Mesenchymal stem cell (in vitro differentiated cells and primary cell): ENCODE measurements at regions not wholly inside any gene's neighbourhood (a gene's known extent, or its start where the extent isn't known, plus 50 kb on each side); places are given as distances from the start of the nearest gene placed in this dataset.
"Not testable (repeated sequence)": the region's sequence is repeated elsewhere in the genome, so short reads cannot be mapped to it uniquely, and the experiment has no call there.

ENCODE experiments used
- DNase-seq: peaks from one replicate; pipeline ENCODE4 v3.0.0-alpha.2; 2013
- H2AFZ ChIP-seq: one replicate; pipeline ENCODE4 v1.6.1; 2013; ENCODE audit warnings: low read depth, mild to moderate bottlenecking, control low read depth, inconsistent platforms, low read length, moderate library complexity
- H2AK5ac ChIP-seq: 2 replicates; pipeline ENCODE4 v1.6.1; 2013; ENCODE audit warnings: low read length, moderate library complexity, mild to moderate bottlenecking, inconsistent platforms; ENCODE audit not compliant: severe bottlenecking
- H2BK120ac ChIP-seq: one replicate; pipeline ENCODE4 v1.6.1; 2013; ENCODE audit warnings: low read depth, mild to moderate bottlenecking, inconsistent platforms, low read length, moderate library complexity
- H2BK12ac ChIP-seq, 2 experiments: one replicate each; pipeline ENCODE4 v1.6.1; 2013; ENCODE audit warnings: inconsistent platforms in 2 of 2, low read length in 2 of 2, mild to moderate bottlenecking in 2 of 2, moderate library complexity in 2 of 2, control low read depth in 1 of 2
- H2BK15ac ChIP-seq: one replicate; pipeline ENCODE4 v1.6.1; 2013; ENCODE audit warnings: mild to moderate bottlenecking, low read depth, inconsistent platforms; ENCODE audit not compliant: poor library complexity, severe bottlenecking
- H2BK5ac ChIP-seq: 2 replicates; pipeline ENCODE4 v1.6.1; 2013; ENCODE audit warnings: low read depth, mild to moderate bottlenecking, low read length, control low read depth, inconsistent platforms; ENCODE audit not compliant: poor library complexity, severe bottlenecking
- H3K14ac ChIP-seq, 2 experiments: one replicate each; pipeline ENCODE4 v1.6.1; 2013; ENCODE audit warnings: inconsistent platforms in 2 of 2, low read length in 2 of 2, control low read depth in 1 of 2, mild to moderate bottlenecking in 1 of 2, moderate library complexity in 1 of 2
- H3K18ac ChIP-seq, 2 experiments: one replicate each; pipeline ENCODE4 v1.6.1; 2013; ENCODE audit warnings: inconsistent platforms in 2 of 2, low read length in 2 of 2, control low read depth in 1 of 2, low read depth in 1 of 2, mild to moderate bottlenecking in 1 of 2
- H3K23ac ChIP-seq, 2 experiments: one replicate each; pipeline ENCODE4 v1.6.1; 2013; ENCODE audit warnings: inconsistent platforms in 2 of 2, low read length in 2 of 2, mild to moderate bottlenecking in 2 of 2, moderate library complexity in 2 of 2, control low read depth in 1 of 2
- H3K27ac ChIP-seq: 2 replicates; pipeline ENCODE4 v1.5.1; 2013; ENCODE audit warnings: mild to moderate bottlenecking, moderate library complexity, low read length, control low read depth, inconsistent platforms; ENCODE audit not compliant: poor library complexity, severe bottlenecking
- H3K27me3 ChIP-seq, 2 experiments: 2 replicates each; pipeline versions ENCODE4 v1.6.1 to v1.7.0; 2013; ENCODE audit warnings: low read length in 2 of 2, mild to moderate bottlenecking in 2 of 2, moderate library complexity in 2 of 2, control low read depth in 1 of 2, inconsistent platforms in 1 of 2; ENCODE audit not compliant: control insufficient read depth in 1 of 2, insufficient read depth in 1 of 2
- H3K36me3 ChIP-seq, 2 experiments: 2 replicates each; pipeline versions ENCODE4 v1.6.1 to v1.7.0; 2013; ENCODE audit warnings: low read length in 2 of 2, control low read depth in 1 of 2, inconsistent platforms in 1 of 2, low read depth in 1 of 2, mild to moderate bottlenecking in 1 of 2; ENCODE audit not compliant: insufficient read depth in 2 of 2, control insufficient read depth in 1 of 2
- H3K4ac ChIP-seq, 2 experiments: one replicate each; pipeline ENCODE4 v1.6.1; 2013; ENCODE audit warnings: inconsistent platforms in 2 of 2, low read length in 2 of 2, mild to moderate bottlenecking in 2 of 2, moderate library complexity in 2 of 2, control low read depth in 1 of 2, low read depth in 1 of 2
- H3K4me1 ChIP-seq: 2 replicates; pipeline ENCODE4 v1.6.1; 2013; ENCODE audit warnings: low read depth, low read length, control low read depth; ENCODE audit not compliant: control insufficient read depth, insufficient read depth
- H3K4me2 ChIP-seq: 2 replicates; pipeline ENCODE4 v1.6.1; 2013; ENCODE audit warnings: low read length, mild to moderate bottlenecking, inconsistent platforms; ENCODE audit not compliant: poor library complexity, severe bottlenecking
- H3K4me3 ChIP-seq, 2 experiments: 2 replicates each; pipeline versions ENCODE4 v1.5.1 to v1.7.0; 2013; ENCODE audit warnings: low read length in 2 of 2, mild to moderate bottlenecking in 2 of 2, control low read depth in 1 of 2, low read depth in 1 of 2; ENCODE audit not compliant: insufficient read depth in 1 of 2
- H3K79me1 ChIP-seq: replicated peaks from 2 replicates; pipeline ENCODE4 v1.6.1; 2013; ENCODE audit warnings: mild to moderate bottlenecking, control low read depth, low read length, inconsistent platforms; ENCODE audit not compliant: poor library complexity, severe bottlenecking
- H3K9ac ChIP-seq: 2 replicates; pipeline ENCODE4 v1.7.0; 2013; ENCODE audit warnings: mild to moderate bottlenecking, low read length, moderate library complexity
- H3K9me3 ChIP-seq: 2 replicates; pipeline ENCODE4 v1.7.0; 2013; ENCODE audit warnings: mild to moderate bottlenecking, low read length; ENCODE audit not compliant: control insufficient read depth
- H4K8ac ChIP-seq: one replicate; pipeline ENCODE4 v1.6.1; 2013; ENCODE audit warnings: inconsistent platforms, mild to moderate bottlenecking, low read length, moderate library complexity
- H4K91ac ChIP-seq: one replicate; pipeline ENCODE4 v1.6.1; 2013; ENCODE audit warnings: mild to moderate bottlenecking, low read length, inconsistent platforms
- WGBS: methylation state at CpG from one replicate; pipeline ENCODE4 v1.1.7; 2013; ENCODE audit warnings: mixed read lengths; 5-methylcytosine and 5-hydroxymethylcytosine counted together

GRCh38 chr6:12536416-12536815 lies 180.2 kb upstream of the PHACTR1 start:
- H3K36me3 ChIP-seq: no peaks in the 10 kb centered on the region
- no peak overlapping the region for H3K14ac ChIP-seq
- no peak overlapping the region for H4K91ac ChIP-seq
- no peak overlapping the region for H3K4ac ChIP-seq
- no peak overlapping the region for H2BK15ac ChIP-seq
- no peak for DNase-seq
- no peak overlapping the region for H3K4me3 ChIP-seq
- H2BK12ac ChIP-seq: no peak overlapping the region
- no peaks in the 10 kb centered on the region for H3K79me1 ChIP-seq
- H2AK5ac ChIP-seq: no peak overlapping the region
- no peaks in the 10 kb centered on the region for H3K9me3 ChIP-seq
- no peak overlapping the region for H3K27ac ChIP-seq
- H3K4me2 ChIP-seq: no peak overlapping the region
- no peak overlapping the region for H3K18ac ChIP-seq
- H3K23ac ChIP-seq: no peak overlapping the region
- H3K4me1 ChIP-seq: peaks cover 2% of the 10 kb centered on the region
- no peak overlapping the region for H4K8ac ChIP-seq
- no peak overlapping the region for H2BK5ac ChIP-seq
- whole genome bisulfite sequencing: 78% methylated on average over 4 of the region's 5 CpGs
- H2BK120ac ChIP-seq: no peak overlapping the region
- no peak overlapping the region for H2AFZ ChIP-seq
- no peak overlapping the region for H3K9ac ChIP-seq
- H3K27me3 ChIP-seq: no peaks in the 10 kb centered on the region

- no peak overlapping the region for H2BK15ac ChIP-seq
- peaks cover 2% of the 10 kb centered on the region for H3K4me1 ChIP-seq
- H3K9me3 ChIP-seq: no peaks in the 10 kb centered on the region
- H3K14ac ChIP-seq: no peak overlapping the region
- no peaks in the 10 kb centered on the region for H3K27me3 ChIP-seq
- H2AK5ac ChIP-seq: no peak overlapping the region
- H2BK5ac ChIP-seq: no peak overlapping the region
- no peak overlapping the region for H2AFZ ChIP-seq
- no peak overlapping the region for H4K8ac ChIP-seq
- WGBS: 11% methylated on average over 1 of the region's 5 CpGs
- H3K36me3 ChIP-seq: no peaks in the 10 kb centered on the region
- H3K79me1 ChIP-seq: no peaks in the 10 kb centered on the region
- H3K23ac ChIP-seq: no peak overlapping the region
- H2BK12ac ChIP-seq: no peak overlapping the region
- no peak overlapping the region for H3K4me3 ChIP-seq
- no peak overlapping the region for H2BK120ac ChIP-seq
- peak; percentile 28 for DNase-seq
- no peak overlapping the region for H3K4ac ChIP-seq
- no peak overlapping the region for H3K4me2 ChIP-seq
- no peak overlapping the region for H3K27ac ChIP-seq
- no peak overlapping the region for H3K18ac ChIP-seq
- H4K91ac ChIP-seq: no peak overlapping the region
- H3K9ac ChIP-seq: no peak overlapping the region
These were observed 179.2 kb upstream of the PHACTR1 start for GRCh38 chr6:12537389-12537788.

DNA sequence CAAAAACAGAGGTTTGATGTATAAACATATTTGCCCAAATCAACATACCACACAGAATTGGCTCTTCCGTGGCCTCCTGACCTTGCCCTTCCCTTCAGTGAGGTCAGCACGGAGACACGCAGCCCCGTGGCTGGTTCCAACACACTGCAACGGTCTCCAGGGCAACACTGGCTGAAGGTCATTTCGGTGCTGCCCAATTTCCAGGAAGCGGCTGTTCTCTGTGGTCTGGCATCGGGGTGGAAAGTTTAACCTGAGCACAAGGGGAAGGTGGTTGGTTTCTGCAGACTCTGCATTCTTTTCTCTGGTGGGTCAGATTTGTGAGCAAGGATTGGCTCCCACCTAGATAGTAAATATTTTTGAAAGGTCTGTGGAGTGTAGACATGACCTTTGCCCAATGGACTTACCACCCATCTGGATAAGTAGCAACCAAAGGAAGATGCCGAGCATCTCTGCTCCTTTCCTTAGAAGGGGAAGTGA lies 177.6 kb upstream of the PHACTR1 start:
- H3K27me3 ChIP-seq: no peaks in the 10 kb centered on the region
- no peak overlapping the region for H3K23ac ChIP-seq
- no peak overlapping the region for H2BK15ac ChIP-seq
- no peaks in the 10 kb centered on the region for H3K79me1 ChIP-seq
- no peak overlapping the region for H3K4me2 ChIP-seq
- H2BK5ac ChIP-seq: no peak overlapping the region
- H3K4ac ChIP-seq: peak overlapping the region in 1 of 2 experiments; percentile 46
- H3K18ac ChIP-seq: peak overlapping the region; percentile 13 to 73
- peak overlapping the region in 1 of 2 experiments; percentile 85 for H2BK12ac ChIP-seq
- H3K27ac ChIP-seq: no peak overlapping the region
- H3K9ac ChIP-seq: no peak overlapping the region
- no peak overlapping the region for H4K8ac ChIP-seq
- WGBS: 64% methylated on average over 9 of the region's 9 CpGs
- no peak overlapping the region for H2BK120ac ChIP-seq
- no peak overlapping the region for H3K14ac ChIP-seq
- no peaks in the 10 kb centered on the region for H3K36me3 ChIP-seq
- no peak overlapping the region for H3K4me3 ChIP-seq
- H3K4me1 ChIP-seq: peaks cover 3% of the 10 kb centered on the region
- H2AFZ ChIP-seq: no peak overlapping the region
- no peaks in the 10 kb centered on the region for H3K9me3 ChIP-seq
- DNase-seq: peak; percentile 35
- H2AK5ac ChIP-seq: peak overlapping the region; percentile 8
- H4K91ac ChIP-seq: peak overlapping the region; percentile 57

- H2BK5ac ChIP-seq, H3K14ac ChIP-seq, H3K18ac ChIP-seq, H3K4me3 ChIP-seq, H3K79me1 ChIP-seq, H3K4me2 ChIP-seq, H3K9me3 ChIP-seq, H3K4me1 ChIP-seq, H3K9ac ChIP-seq, H2BK12ac ChIP-seq, H3K4ac ChIP-seq, DNase-seq, H4K8ac ChIP-seq, H3K27ac ChIP-seq, H3K27me3 ChIP-seq, H4K91ac ChIP-seq, H2BK15ac ChIP-seq, H3K36me3 ChIP-seq, H2AK5ac ChIP-seq, H3K23ac ChIP-seq, H2AFZ ChIP-seq, H2BK120ac ChIP-seq: not testable (repeated sequence)
- WGBS: 100% methylated on average over 3 of the region's 4 CpGs
These were observed 174.1 kb upstream of the PHACTR1 start for GRCh38 chr6:12542319-12543115.
